ENCODE measurements at regions not wholly inside any gene's neighbourhood (a gene's known extent, or its start where the extent isn't known, plus 50 kb on each side); places are given as distances from the start of the nearest gene placed in this dataset.
"Not testable (repeated sequence)": the region's sequence is repeated elsewhere in the genome, so short reads cannot be mapped to it uniquely, and the experiment has no call there.

GRCh38 chr16:29271721-29272675, 134.5 kb downstream of the NPIPB11 start:
- peaks cover 12% of the 10 kb centered on the region for H3K4me1 Mint-ChIP-seq
- not testable (repeated sequence) for H3K36me3 Mint-ChIP-seq (ENCODE audit: low read depth); H3K27me3 Mint-ChIP-seq (ENCODE audit: low read depth); H3K4me3 Mint-ChIP-seq; DNase-seq (ENCODE audit: low read depth, low spot score); H3K27ac Mint-ChIP-seq (ENCODE audit: unreplicated experiment)
- H3K9me3 Mint-ChIP-seq = peaks cover 12% of the 10 kb centered on the region

GRCh38 chr16:29270923-29271322, 135.6 kb downstream of the NPIPB11 start:
- H3K27me3 Mint-ChIP-seq (ENCODE audit: low read depth); H3K27ac Mint-ChIP-seq (ENCODE audit: unreplicated experiment); H3K36me3 Mint-ChIP-seq (ENCODE audit: low read depth); H3K4me3 Mint-ChIP-seq; DNase-seq (ENCODE audit: low read depth, low spot score): not testable (repeated sequence)
- H3K9me3 Mint-ChIP-seq = peaks cover 12% of the 10 kb centered on the region
- H3K4me1 Mint-ChIP-seq = peaks cover 18% of the 10 kb centered on the region

- H3K27ac Mint-ChIP-seq (ENCODE audit: unreplicated experiment); DNase-seq (ENCODE audit: low read depth, low spot score): not testable (repeated sequence)
These were observed 136.5 kb downstream of the NPIPB11 start for GRCh38 chr16:29270033-29270432.

GRCh38 chr16:29269192-29269811, 137.2 kb downstream of the NPIPB11 start:
- H3K4me1 Mint-ChIP-seq = peaks cover 10% of the 10 kb centered on the region
- not testable (repeated sequence) for H3K36me3 Mint-ChIP-seq (ENCODE audit: low read depth); H3K27me3 Mint-ChIP-seq (ENCODE audit: low read depth); H3K4me3 Mint-ChIP-seq; H3K27ac Mint-ChIP-seq (ENCODE audit: unreplicated experiment); DNase-seq (ENCODE audit: low read depth, low spot score)
- H3K9me3 Mint-ChIP-seq = peaks cover 12% of the 10 kb centered on the region

More at GRCh38 chr16:29270033-29270432, 136.5 kb downstream of the NPIPB11 start:
- Mint-ChIP-seq H3K9me3 (peaks cover 12% of the 10 kb centered on the region), H3K4me1 (peaks cover 16% of the 10 kb centered on the region)
- H3K4me3 Mint-ChIP-seq; H3K36me3 Mint-ChIP-seq (ENCODE audit: low read depth); H3K27me3 Mint-ChIP-seq (ENCODE audit: low read depth): not testable (repeated sequence)

DNA sequence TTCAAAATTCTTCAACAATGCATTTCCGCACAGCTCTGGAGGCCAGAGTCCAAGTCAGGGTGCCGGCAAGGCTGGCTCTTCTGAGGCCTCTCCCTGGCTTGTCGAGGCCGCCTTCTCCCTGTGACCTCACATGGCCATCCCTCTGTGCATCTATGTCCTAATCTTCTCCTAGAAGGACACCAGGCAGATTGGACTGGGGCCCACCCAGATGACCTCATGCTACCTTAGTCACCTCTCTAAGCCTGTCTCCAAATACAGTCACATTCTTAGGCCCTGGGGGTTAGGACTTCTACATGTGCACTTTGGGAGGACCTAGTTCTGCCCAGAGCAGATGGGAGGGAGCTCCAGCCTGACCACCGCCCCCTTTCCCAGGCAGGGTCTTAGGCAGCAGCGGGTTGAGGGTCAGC, 137.7 kb downstream of the NPIPB11 start:
- H3K36me3 Mint-ChIP-seq (ENCODE audit: low read depth); H3K27ac Mint-ChIP-seq (ENCODE audit: unreplicated experiment); H3K4me3 Mint-ChIP-seq; H3K27me3 Mint-ChIP-seq (ENCODE audit: low read depth); DNase-seq (ENCODE audit: low read depth, low spot score): not testable (repeated sequence)
- peaks cover 12% of the 10 kb centered on the region for H3K9me3 Mint-ChIP-seq
- H3K4me1 Mint-ChIP-seq = peaks cover 10% of the 10 kb centered on the region

- Mint-ChIP-seq H3K9me3 (peaks cover 12% of the 10 kb centered on the region), H3K4me1 (peaks cover 10% of the 10 kb centered on the region)
- H3K27me3 Mint-ChIP-seq (ENCODE audit: low read depth); H3K4me3 Mint-ChIP-seq; DNase-seq (ENCODE audit: low read depth, low spot score); H3K27ac Mint-ChIP-seq (ENCODE audit: unreplicated experiment); H3K36me3 Mint-ChIP-seq (ENCODE audit: low read depth): not testable (repeated sequence)
These were observed 138.2 kb downstream of the NPIPB11 start for GRCh38 chr16:29268348-29268747.

DNA sequence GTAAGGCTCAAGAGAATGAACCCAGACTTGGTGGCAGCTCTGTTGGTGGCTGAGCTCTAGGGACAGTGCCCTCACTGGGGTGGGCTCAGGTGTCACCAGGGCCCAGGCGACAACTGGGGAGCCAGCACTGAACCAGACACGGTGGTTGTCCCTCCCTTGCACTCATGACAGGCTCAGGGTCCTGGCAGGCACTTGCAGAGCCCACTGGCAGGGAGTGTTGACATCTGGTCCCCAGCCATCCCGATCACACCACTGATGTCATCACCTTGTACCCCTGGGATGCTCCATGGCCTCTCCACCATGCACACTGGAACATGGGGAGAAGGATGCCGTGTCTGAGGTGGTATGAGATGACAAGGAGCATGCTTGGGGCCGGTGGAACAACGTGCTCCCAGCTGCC, 138.6 kb downstream of the NPIPB11 start:
- not testable (repeated sequence) for H3K4me3 Mint-ChIP-seq

DNA sequence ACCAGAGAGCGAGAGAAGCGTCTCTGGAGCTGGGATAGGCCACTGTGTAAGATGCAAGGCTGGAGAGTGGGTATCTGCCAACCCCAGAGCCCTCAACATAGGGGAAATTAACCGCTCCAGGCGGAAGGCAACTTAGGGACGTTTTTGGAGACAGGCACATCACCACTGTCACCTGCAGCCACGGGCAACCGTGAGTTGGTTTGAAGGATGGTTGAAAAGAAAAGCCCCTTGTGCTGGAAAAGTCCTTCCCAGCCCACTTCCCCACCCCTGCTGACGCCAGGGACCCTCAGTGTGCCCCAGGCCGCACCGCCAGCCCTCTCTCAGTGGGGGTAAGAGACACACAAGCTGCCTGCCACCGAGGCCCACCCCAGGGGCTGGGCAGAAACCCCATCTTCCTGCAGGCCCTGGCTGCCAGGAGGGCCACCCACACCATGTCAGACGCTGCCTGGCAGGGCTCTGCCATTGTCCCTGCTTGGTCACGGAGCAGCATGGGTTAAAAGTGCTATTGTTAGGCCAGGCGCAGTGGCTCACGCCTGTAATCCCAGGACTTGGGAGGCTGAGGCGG, 139.4 kb downstream of the NPIPB11 start:
- H3K27me3 Mint-ChIP-seq (ENCODE audit: low read depth); H3K36me3 Mint-ChIP-seq (ENCODE audit: low read depth); H3K4me3 Mint-ChIP-seq; DNase-seq (ENCODE audit: low read depth, low spot score); H3K9me3 Mint-ChIP-seq; H3K4me1 Mint-ChIP-seq: not testable (repeated sequence)
- peak overlapping the region; percentile 86 for H3K27ac Mint-ChIP-seq (ENCODE audit: unreplicated experiment)

More for the DNA sequence above, 138.6 kb downstream of the NPIPB11 start:
- H3K4me1 Mint-ChIP-seq = peaks cover 10% of the 10 kb centered on the region
- peaks cover 12% of the 10 kb centered on the region for H3K9me3 Mint-ChIP-seq
- not testable (repeated sequence) for DNase-seq (ENCODE audit: low read depth, low spot score); H3K27me3 Mint-ChIP-seq (ENCODE audit: low read depth); H3K36me3 Mint-ChIP-seq (ENCODE audit: low read depth); H3K27ac Mint-ChIP-seq (ENCODE audit: unreplicated experiment)

DNA sequence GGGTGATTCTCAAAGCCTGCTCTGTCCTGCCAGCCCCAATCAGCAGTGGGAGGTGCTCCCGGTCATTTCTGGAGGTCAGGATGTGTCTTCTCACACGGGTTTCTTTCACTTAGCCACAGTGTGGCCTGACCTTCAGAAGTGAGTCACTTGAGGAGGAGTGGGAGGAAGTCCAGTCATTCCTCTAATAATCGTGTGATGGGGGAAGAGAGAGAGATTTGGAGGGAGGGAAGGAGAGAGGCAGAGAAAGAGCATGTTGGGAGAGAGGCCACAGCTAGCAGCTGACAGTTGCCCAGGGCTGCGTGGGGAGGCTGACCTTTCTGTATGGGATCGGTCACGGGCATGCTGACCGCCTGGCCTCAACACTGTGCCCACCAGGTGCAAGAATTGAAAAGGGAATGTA, 139.9 kb downstream of the NPIPB11 start:
- not testable (repeated sequence) for H3K9me3 Mint-ChIP-seq; H3K36me3 Mint-ChIP-seq (ENCODE audit: low read depth); H3K4me3 Mint-ChIP-seq; H3K27me3 Mint-ChIP-seq (ENCODE audit: low read depth); DNase-seq (ENCODE audit: low read depth, low spot score); H3K4me1 Mint-ChIP-seq
- peak overlapping the region; percentile 86 for H3K27ac Mint-ChIP-seq (ENCODE audit: unreplicated experiment)

GRCh38 chr16:29265255-29265853, 141.2 kb downstream of the NPIPB11 start:
- not testable (repeated sequence) for H3K4me1 Mint-ChIP-seq; DNase-seq (ENCODE audit: low read depth, low spot score); H3K27me3 Mint-ChIP-seq (ENCODE audit: low read depth); H3K4me3 Mint-ChIP-seq; H3K36me3 Mint-ChIP-seq (ENCODE audit: low read depth); H3K9me3 Mint-ChIP-seq; H3K27ac Mint-ChIP-seq (ENCODE audit: unreplicated experiment)

DNA sequence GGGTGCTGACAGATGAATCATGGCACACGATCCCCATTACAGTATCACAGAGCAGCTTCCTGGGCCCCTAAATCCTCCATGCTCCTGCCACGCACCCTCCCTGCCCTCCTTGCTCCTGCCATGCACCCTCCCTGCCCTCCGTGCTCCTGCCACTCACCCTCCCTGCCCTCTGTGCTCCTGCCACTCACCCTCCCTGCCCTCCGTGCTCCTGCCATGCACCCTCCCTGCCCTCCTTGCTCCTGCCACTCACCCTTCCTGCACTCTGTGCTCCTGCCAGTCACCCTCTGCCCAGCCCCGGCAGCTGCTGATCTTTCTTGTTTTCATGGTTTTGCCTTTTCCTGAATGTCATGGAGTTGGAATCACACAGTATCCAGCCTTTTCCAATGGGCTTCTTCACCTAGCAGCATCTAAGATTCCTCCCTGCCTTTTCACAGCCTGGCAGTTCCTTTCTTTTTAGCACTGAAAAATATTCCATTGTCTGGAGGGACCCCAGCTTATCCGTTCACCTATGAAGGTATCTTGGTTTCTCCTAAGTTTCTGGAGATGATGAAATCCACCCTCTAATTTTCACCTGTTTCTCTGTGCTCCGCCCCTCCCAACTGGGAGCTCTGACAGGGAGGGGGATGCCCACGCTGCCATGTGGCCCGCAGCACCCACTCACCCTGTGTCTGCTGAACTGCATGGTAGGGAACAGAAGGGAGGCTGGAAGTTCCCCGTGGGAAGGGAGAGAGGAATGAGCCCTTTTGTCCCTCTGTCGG, 142.3 kb downstream of the NPIPB11 start:
- not testable (repeated sequence) for H3K4me3 Mint-ChIP-seq; H3K27me3 Mint-ChIP-seq (ENCODE audit: low read depth); DNase-seq (ENCODE audit: low read depth, low spot score); H3K4me1 Mint-ChIP-seq; H3K36me3 Mint-ChIP-seq (ENCODE audit: low read depth); H3K27ac Mint-ChIP-seq (ENCODE audit: unreplicated experiment); H3K9me3 Mint-ChIP-seq

- not testable (repeated sequence) for DNase-seq (ENCODE audit: low read depth, low spot score); H3K27ac Mint-ChIP-seq (ENCODE audit: unreplicated experiment); H3K4me3 Mint-ChIP-seq; H3K4me1 Mint-ChIP-seq; H3K36me3 Mint-ChIP-seq (ENCODE audit: low read depth); H3K9me3 Mint-ChIP-seq; H3K27me3 Mint-ChIP-seq (ENCODE audit: low read depth)
These were observed 143.8 kb downstream of the NPIPB11 start for GRCh38 chr16:29262725-29263124.

Data from neural crest cell (in vitro differentiated cells).